Stimulated activated effector memory CD8-positive, alpha-beta T cell treated with anti-CD3 and anti-CD28 coated beads, Interleukin-12 subunit alpha, Interleukin-12 subunit beta, amount 100 ng/mL, for 72 hours (primary cell): ENCODE measurements at regions not wholly inside any gene's neighbourhood (a gene's known extent, or its start where the extent isn't known, plus 50 kb on each side); places are given as distances from the start of the nearest gene placed in this dataset.

ENCODE experiments used
- ATAC-seq: fragments of 150-1000 bp; cut with Tn5 transposase; 2 replicates; pipeline ENCODE4 v1.10.0; 2021
- DNase-seq, 2 donors: peaks; one replicate each; pipeline ENCODE4 v3.0.0; 2021 to 2022; ENCODE audit warnings: low spot score in 2 of 2
- H3K27ac Mint-ChIP-seq: one replicate; pipeline ENCODE4 v1.8.0; 2022; ENCODE audit warnings: mild to moderate bottlenecking, mixed read lengths
- H3K36me3 Mint-ChIP-seq: one replicate; pipeline ENCODE4 v1.8.0; 2022; ENCODE audit warnings: mild to moderate bottlenecking, mixed read lengths
- H3K4me1 Mint-ChIP-seq: one replicate; pipeline ENCODE4 v1.8.0; 2022; ENCODE audit warnings: mixed read lengths
- H3K4me3 Mint-ChIP-seq: one replicate; pipeline ENCODE4 v1.8.0; 2022; ENCODE audit warnings: mild to moderate bottlenecking, mixed read lengths
- H3K9me3 Mint-ChIP-seq: one replicate; pipeline ENCODE4 v1.8.0; 2022; ENCODE audit warnings: mixed read lengths

GRCh38 chr3:89964347-89964746 is 856.9 kb downstream of the EPHA3 start:
- H3K36me3 Mint-ChIP-seq = no peaks in the 10 kb centered on the region
- H3K4me1 Mint-ChIP-seq = no peaks in the 10 kb centered on the region
- no peak for ATAC-seq
- peaks cover 19% of the 10 kb centered on the region for H3K9me3 Mint-ChIP-seq
- H3K4me3 Mint-ChIP-seq = no peak overlapping the region
- DNase-seq = no peak
- H3K27ac Mint-ChIP-seq = no peak overlapping the region

- Mint-ChIP-seq H3K4me3 (no peak overlapping the region), H3K27ac (no peak overlapping the region), H3K9me3 (peaks cover 22% of the 10 kb centered on the region), H3K36me3 (no peaks in the 10 kb centered on the region), H3K4me1 (no peaks in the 10 kb centered on the region)
- no peak for DNase-seq
- no peak for ATAC-seq
These were observed 859.6 kb downstream of the EPHA3 start for GRCh38 chr3:89966877-89967665.

GRCh38 chr3:89971329-89971728 is 863.9 kb downstream of the EPHA3 start:
- DNase-seq (no peak), ATAC-seq (no peak)
- H3K27ac Mint-ChIP-seq = no peak overlapping the region
- H3K36me3 Mint-ChIP-seq = no peaks in the 10 kb centered on the region
- H3K4me1 Mint-ChIP-seq = no peaks in the 10 kb centered on the region
- no peak overlapping the region for H3K4me3 Mint-ChIP-seq
- H3K9me3 Mint-ChIP-seq = peaks cover 20% of the 10 kb centered on the region

GRCh38 chr3:89973156-89973555 is 865.7 kb downstream of the EPHA3 start:
- Mint-ChIP-seq H3K4me3 (no peak overlapping the region), H3K27ac (no peak overlapping the region), H3K36me3 (no peaks in the 10 kb centered on the region), H3K4me1 (no peaks in the 10 kb centered on the region), H3K9me3 (peaks cover 16% of the 10 kb centered on the region)
- DNase-seq (no peak), ATAC-seq (no peak)

- peaks cover 15% of the 10 kb centered on the region for H3K9me3 Mint-ChIP-seq
- no peaks in the 10 kb centered on the region for H3K36me3 Mint-ChIP-seq
- no peak for DNase-seq
- no peak overlapping the region for H3K4me3 Mint-ChIP-seq
- no peaks in the 10 kb centered on the region for H3K4me1 Mint-ChIP-seq
- no peak overlapping the region for H3K27ac Mint-ChIP-seq
- no peak for ATAC-seq
These were observed 867.6 kb downstream of the EPHA3 start for GRCh38 chr3:89974903-89975519.

GRCh38 chr3:89983449-89983848 is 876.0 kb downstream of the EPHA3 start:
- DNase-seq (no peak), ATAC-seq (no peak)
- Mint-ChIP-seq H3K27ac (no peak overlapping the region), H3K4me3 (no peak overlapping the region), H3K4me1 (no peaks in the 10 kb centered on the region), H3K9me3 (peaks cover 23% of the 10 kb centered on the region), H3K36me3 (no peaks in the 10 kb centered on the region)

GRCh38 chr3:90005281-90005847 is 897.9 kb downstream of the EPHA3 start:
- ATAC-seq = no peak
- no peak for DNase-seq
- H3K27ac Mint-ChIP-seq = no peak overlapping the region
- no peaks in the 10 kb centered on the region for H3K36me3 Mint-ChIP-seq
- H3K4me1 Mint-ChIP-seq = no peaks in the 10 kb centered on the region
- peaks cover 13% of the 10 kb centered on the region for H3K9me3 Mint-ChIP-seq
- H3K4me3 Mint-ChIP-seq = no peak overlapping the region

GRCh38 chr3:90007778-90008499 is 900.5 kb downstream of the EPHA3 start:
- no peak for ATAC-seq
- Mint-ChIP-seq H3K9me3 (peaks cover 17% of the 10 kb centered on the region), H3K4me1 (no peaks in the 10 kb centered on the region), H3K36me3 (no peaks in the 10 kb centered on the region), H3K27ac (no peak overlapping the region), H3K4me3 (no peak overlapping the region)
- no peak for DNase-seq

GRCh38 chr3:90010341-90010740 is 902.9 kb downstream of the EPHA3 start:
- no peak for ATAC-seq
- no peaks in the 10 kb centered on the region for H3K36me3 Mint-ChIP-seq
- no peaks in the 10 kb centered on the region for H3K4me1 Mint-ChIP-seq
- no peak overlapping the region for H3K4me3 Mint-ChIP-seq
- no peak overlapping the region for H3K27ac Mint-ChIP-seq
- H3K9me3 Mint-ChIP-seq = peaks cover 11% of the 10 kb centered on the region
- DNase-seq = no peak

GRCh38 chr3:90011131-90011530 is 903.7 kb downstream of the EPHA3 start:
- no peak overlapping the region for H3K27ac Mint-ChIP-seq
- no peak for DNase-seq
- no peak overlapping the region for H3K4me3 Mint-ChIP-seq
- H3K4me1 Mint-ChIP-seq = no peaks in the 10 kb centered on the region
- peaks cover 11% of the 10 kb centered on the region for H3K9me3 Mint-ChIP-seq
- ATAC-seq = no peak
- H3K36me3 Mint-ChIP-seq = no peaks in the 10 kb centered on the region

GRCh38 chr3:90011596-90011995 is 904.2 kb downstream of the EPHA3 start:
- Mint-ChIP-seq H3K4me1 (no peaks in the 10 kb centered on the region), H3K36me3 (no peaks in the 10 kb centered on the region), H3K27ac (no peak overlapping the region), H3K9me3 (peaks cover 11% of the 10 kb centered on the region), H3K4me3 (no peak overlapping the region)
- DNase-seq = no peak
- ATAC-seq = no peak

GRCh38 chr3:90011996-90012395 is 904.6 kb downstream of the EPHA3 start:
- ATAC-seq (no peak), DNase-seq (no peak)
- Mint-ChIP-seq H3K4me3 (no peak overlapping the region), H3K36me3 (no peaks in the 10 kb centered on the region), H3K9me3 (peaks cover 11% of the 10 kb centered on the region), H3K4me1 (no peaks in the 10 kb centered on the region), H3K27ac (no peak overlapping the region)

- H3K27ac Mint-ChIP-seq = no peak overlapping the region
- peaks cover 3% of the 10 kb centered on the region for H3K9me3 Mint-ChIP-seq
- no peak for DNase-seq
- no peak for ATAC-seq
- no peaks in the 10 kb centered on the region for H3K36me3 Mint-ChIP-seq
- H3K4me1 Mint-ChIP-seq = no peaks in the 10 kb centered on the region
- H3K4me3 Mint-ChIP-seq = no peak overlapping the region
These were observed 908.4 kb downstream of the EPHA3 start for GRCh38 chr3:90015688-90016356.

- Mint-ChIP-seq H3K9me3 (peaks cover under 1% of the 10 kb centered on the region), H3K27ac (no peak overlapping the region), H3K4me1 (no peaks in the 10 kb centered on the region), H3K36me3 (no peaks in the 10 kb centered on the region), H3K4me3 (no peak overlapping the region)
- no peak for ATAC-seq
- no peak for DNase-seq
These were observed 909.1 kb downstream of the EPHA3 start for GRCh38 chr3:90016555-90016954.

GRCh38 chr3:90018779-90019178 is 911.4 kb downstream of the EPHA3 start:
- no peak for DNase-seq
- Mint-ChIP-seq H3K4me3 (no peak overlapping the region), H3K4me1 (no peaks in the 10 kb centered on the region), H3K36me3 (no peaks in the 10 kb centered on the region), H3K9me3 (peaks cover 6% of the 10 kb centered on the region), H3K27ac (no peak overlapping the region)
- no peak for ATAC-seq
